A549 (cell line): ENCODE measurements at regions not wholly inside any gene's neighbourhood (a gene's known extent, or its start where the extent isn't known, plus 50 kb on each side); places are given as distances from the start of the nearest gene placed in this dataset.
"Not testable (repeated sequence)": the region's sequence is repeated elsewhere in the genome, so short reads cannot be mapped to it uniquely, and the experiment has no call there.

Experiments used
- ATAC-seq, 2 experiments: fragments of 200-7000 bp in 1 of 2; fragments of >200 bp in 1 of 2; cut with Nextera tagmentation in 1 of 2; cut with Tn5 transposase in 1 of 2; 3 replicates each; pipeline versions ENCODE4 v1.8.0 to v1.9.1; 2018 to 2020; ENCODE audit warnings: mild to moderate bottlenecking in 1 of 2, moderate library complexity in 1 of 2
- CTCF ChIA-PET: fragments of 300-600 bp; sonication (Branson Sonifier 250); formaldehyde crosslinking; extraction: SDS; loops from one replicate; lab custom pipeline; 2021; ENCODE audit warnings: antibody characterized with exemption, inconsistent platforms; lab: Yijun Ruan, JAX
- POLR2A ChIA-PET: fragments of 350-600 bp; formaldehyde crosslinking; extraction: SDS; loops from one replicate; lab custom pipeline; 2021; ENCODE audit warnings: antibody characterized with exemption, inconsistent platforms; lab: Yijun Ruan, JAX
- DNase-seq, 2 experiments: peaks; one replicate each; pipeline versions ENCODE4 v3.0.0 to v3.0.0-alpha.2; 2011 to 2016; ENCODE audit warnings: low read depth in 1 of 2, low spot score in 1 of 2
- FAIRE-seq: peaks from 2 replicates; lab custom pipeline; 2011; peaks lifted over from hg19 to GRCh38; lab: Jason Lieb, UNC
- H3K27ac ChIP-seq, 2 experiments: fragments of >200 bp; sonication (Bioruptor Twin); formaldehyde crosslinking; 3 replicates each; pipeline ENCODE4 v1.5.1; 2016 to 2017
- H3K4me1 ChIP-seq: fragments of >200 bp; sonication (Bioruptor Twin); formaldehyde crosslinking; 3 replicates; pipeline ENCODE4 v1.6.1; 2016
- H3K4me2 ChIP-seq: fragments of >200 bp; sonication (Bioruptor Twin); formaldehyde crosslinking; 3 replicates; pipeline ENCODE4 v1.6.1; 2016
- H3K4me3 ChIP-seq: fragments of >200 bp; sonication (Bioruptor Twin); formaldehyde crosslinking; 3 replicates; pipeline ENCODE4 v1.5.1; 2016
- H3K9me3 ChIP-seq: fragments of >200 bp; sonication (Bioruptor Twin); formaldehyde crosslinking; 3 replicates; pipeline ENCODE4 v1.6.1; 2016
- BHLHE40 ChIP-seq: IDR thresholded peaks from 2 replicates; pipeline ENCODE4 v1.6.1; 2012; ENCODE audit warnings: low read depth, low read length, inconsistent platforms
- CEBPB ChIP-seq, 2 experiments: fragments of >200 bp in 1 of 2; sonication (Bioruptor Twin) in 1 of 2; formaldehyde crosslinking in 1 of 2; IDR thresholded peaks; 2 replicates each; pipeline ENCODE4 v1.6.1; 2012 to 2016
- EHMT2 ChIP-seq: fragments of 200-600 bp; sonication (generic); IDR thresholded peaks from 2 replicates; pipeline ENCODE4 v1.6.1; 2016; ENCODE audit warnings: antibody characterized with exemption, low read depth, mild to moderate bottlenecking, moderate library complexity
- EP300 ChIP-seq, 2 experiments: fragments of >200 bp; sonication (Bioruptor Twin); formaldehyde crosslinking; IDR thresholded peaks; 2 replicates in 1 of 2; 3 replicates in 1 of 2; pipeline ENCODE4 v1.6.1; 2016 to 2017
- ESRRA ChIP-seq: fragments of 150-350 bp; IDR thresholded peaks from 2 replicates; pipeline ENCODE4 v1.6.1; 2014; ENCODE audit warnings: mild to moderate bottlenecking, low read length, borderline replicate concordance
- FOSL2 ChIP-seq, 2 experiments: fragments of 450-650 bp in 1 of 2; fragments of >200 bp in 1 of 2; sonication (Bioruptor Twin) in 1 of 2; formaldehyde crosslinking; IDR thresholded peaks; 2 replicates each; pipeline versions ENCODE4 v1.5.0 to v1.6.1; 2016 to 2020; ENCODE audit warnings: mild to moderate bottlenecking in 1 of 2, moderate library complexity in 1 of 2
- HOXB5 ChIP-seq: fragments of 250-450 bp; sonication (Bioruptor Pico); IDR thresholded peaks from 2 replicates; pipeline ENCODE4 v1.5.0; 2020; ENCODE audit warnings: mild to moderate bottlenecking, moderate library complexity
- MAFK ChIP-seq: fragments of 450-650 bp; IDR thresholded peaks from 2 replicates; pipeline ENCODE4 v1.6.1; 2014; ENCODE audit not compliant: partially characterized antibody
- NFE2L2 ChIP-seq: fragments of 150-350 bp; conservative IDR thresholded peaks from 2 replicates; pipeline ENCODE4 v1.6.1; 2014; ENCODE audit warnings: low read length
- NPAS2 ChIP-seq: fragments of 250-450 bp; sonication (Bioruptor Pico); IDR thresholded peaks from 2 replicates; pipeline ENCODE4 v1.8.0; 2022; ENCODE audit warnings: mild to moderate bottlenecking, moderate library complexity, borderline replicate concordance
- POLR2A ChIP-seq: IDR thresholded peaks from 2 replicates; pipeline ENCODE4 v1.6.1; 2012; ENCODE audit warnings: mild to moderate bottlenecking, low read length
- POLR2AphosphoS2 ChIP-seq: conservative IDR thresholded peaks from 2 replicates; pipeline ENCODE4 v1.6.1; 2012; ENCODE audit warnings: low read length, improper control_type of control experiment, inconsistent platforms
- RAD21 ChIP-seq, 2 experiments: fragments of >200 bp in 1 of 2; sonication (Bioruptor Twin) in 1 of 2; formaldehyde crosslinking in 1 of 2; IDR thresholded peaks in 1 of 2; conservative IDR thresholded peaks in 1 of 2; 2 replicates in 1 of 2; 3 replicates in 1 of 2; pipeline ENCODE4 v1.6.1; 2012 to 2018; ENCODE audit warnings: inconsistent platforms in 1 of 2
- ZC3H11A ChIP-seq: fragments of 450-650 bp; IDR thresholded peaks from 2 replicates; pipeline ENCODE4 v1.6.1; 2014; ENCODE audit warnings: antibody characterized with exemption, mild to moderate bottlenecking
- WGBS: methylation state at CpG from one replicate; pipeline ENCODE4 v1.1.6; 2017; ENCODE audit errors: missing lambda C conversion rate; 5-methylcytosine and 5-hydroxymethylcytosine counted together
- TF ChIP-seq, protein P1 (sequence below): fragments of 200-600 bp; sonication (generic); IDR thresholded peaks from 2 replicates; pipeline ENCODE4 v1.6.1; 2016; ENCODE audit warnings: antibody characterized with exemption, mild to moderate bottlenecking, moderate library complexity

- TF ChIP-seq POLR2A: no peak
Measured at GRCh38 chr11:42925916-42926315, 385.9 kb upstream of the API5 start (continued).

GRCh38 chr11:42947405-42947804 is 364.4 kb upstream of the API5 start:
- no peak overlapping the region for H3K4me2 ChIP-seq
- no peak overlapping the region for H3K4me3 ChIP-seq
- H3K27ac ChIP-seq: no peak overlapping the region
- ChIA-PET POLR2A (no interaction called here), CTCF (no interaction called here)
- TF ChIP-seq NPAS2 (CRISPR knock-in tag) (no peak), NFE2L2 (no peak), EP300 (IDR thresholded peaks at IDR 0.05) (no peak), ESRRA (no peak), EHMT2 (no peak)
- TF ChIP-seq, protein P1, sequence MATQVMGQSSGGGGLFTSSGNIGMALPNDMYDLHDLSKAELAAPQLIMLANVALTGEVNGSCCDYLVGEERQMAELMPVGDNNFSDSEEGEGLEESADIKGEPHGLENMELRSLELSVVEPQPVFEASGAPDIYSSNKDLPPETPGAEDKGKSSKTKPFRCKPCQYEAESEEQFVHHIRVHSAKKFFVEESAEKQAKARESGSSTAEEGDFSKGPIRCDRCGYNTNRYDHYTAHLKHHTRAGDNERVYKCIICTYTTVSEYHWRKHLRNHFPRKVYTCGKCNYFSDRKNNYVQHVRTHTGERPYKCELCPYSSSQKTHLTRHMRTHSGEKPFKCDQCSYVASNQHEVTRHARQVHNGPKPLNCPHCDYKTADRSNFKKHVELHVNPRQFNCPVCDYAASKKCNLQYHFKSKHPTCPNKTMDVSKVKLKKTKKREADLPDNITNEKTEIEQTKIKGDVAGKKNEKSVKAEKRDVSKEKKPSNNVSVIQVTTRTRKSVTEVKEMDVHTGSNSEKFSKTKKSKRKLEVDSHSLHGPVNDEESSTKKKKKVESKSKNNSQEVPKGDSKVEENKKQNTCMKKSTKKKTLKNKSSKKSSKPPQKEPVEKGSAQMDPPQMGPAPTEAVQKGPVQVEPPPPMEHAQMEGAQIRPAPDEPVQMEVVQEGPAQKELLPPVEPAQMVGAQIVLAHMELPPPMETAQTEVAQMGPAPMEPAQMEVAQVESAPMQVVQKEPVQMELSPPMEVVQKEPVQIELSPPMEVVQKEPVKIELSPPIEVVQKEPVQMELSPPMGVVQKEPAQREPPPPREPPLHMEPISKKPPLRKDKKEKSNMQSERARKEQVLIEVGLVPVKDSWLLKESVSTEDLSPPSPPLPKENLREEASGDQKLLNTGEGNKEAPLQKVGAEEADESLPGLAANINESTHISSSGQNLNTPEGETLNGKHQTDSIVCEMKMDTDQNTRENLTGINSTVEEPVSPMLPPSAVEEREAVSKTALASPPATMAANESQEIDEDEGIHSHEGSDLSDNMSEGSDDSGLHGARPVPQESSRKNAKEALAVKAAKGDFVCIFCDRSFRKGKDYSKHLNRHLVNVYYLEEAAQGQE: no peak
- no peak for FAIRE-seq
- H3K9me3 ChIP-seq: peaks cover 9% of the 10 kb centered on the region; the same call in 1 of the 3 replicates
- ATAC-seq: no peak
- DNase-seq: no peak
- WGBS: 3% methylated on average over 3 of the region's 3 CpGs
- H3K4me1 ChIP-seq: no peaks in the 10 kb centered on the region

- H3K4me1 ChIP-seq, FAIRE-seq, POLR2A ChIA-PET, H3K27ac ChIP-seq, ATAC-seq, H3K4me3 ChIP-seq, H3K4me2 ChIP-seq, CTCF ChIA-PET, DNase-seq, H3K9me3 ChIP-seq: not testable (repeated sequence)
- WGBS: 18% methylated on average over 4 of the region's 30 CpGs
Measured at GRCh38 chr11:42949738-42950376, 361.9 kb upstream of the API5 start.

GRCh38 chr11:42951266-42951665 is 360.5 kb upstream of the API5 start:
- Histone ChIP-seq H3K9me3 (peaks cover 9% of the 10 kb centered on the region; the same call in 1 of the 3 replicates), H3K27ac (no peak overlapping the region), H3K4me2 (no peak overlapping the region), H3K4me3 (no peak overlapping the region), H3K4me1 (no peaks in the 10 kb centered on the region)
- no peak for ATAC-seq
- CTCF ChIA-PET: no interaction called here
- TF ChIP-seq ZC3H11A (no peak), MAFK (peak; percentile 18), POLR2AphosphoS2 (no peak)
- POLR2A ChIA-PET: no interaction called here
- 0% methylated on average over 1 of the region's 1 CpG for WGBS
- no peak for FAIRE-seq
- DNase-seq: no peak

DNA sequence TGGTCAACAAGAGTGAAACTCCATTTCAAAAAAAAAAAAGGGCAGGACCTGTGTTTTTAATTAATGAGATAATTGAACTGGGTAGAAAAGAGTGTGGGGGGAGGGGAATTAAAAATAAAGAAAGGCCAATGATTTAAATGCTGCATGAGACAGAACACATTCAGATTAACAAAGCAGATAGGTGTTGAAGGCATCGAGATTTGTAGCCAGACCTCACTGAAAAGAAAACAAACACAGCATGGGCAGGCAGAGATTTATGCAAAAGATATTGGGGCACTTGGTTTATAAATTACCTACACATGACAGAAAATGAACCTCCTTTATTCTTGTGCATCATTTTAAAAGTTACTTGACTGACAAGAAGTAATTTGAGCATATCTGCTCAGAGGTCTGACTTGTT is 354.0 kb upstream of the API5 start:
- TF ChIP-seq CEBPB (IDR thresholded peaks at IDR 0.05) (no peak), RAD21 (conservative IDR thresholded peaks at IDR 0.05 in 1 of 2, IDR thresholded peaks at IDR 0.05 in 1 of 2) (no peak), FOSL2 (IDR thresholded peaks at IDR 0.05) (no peak), FOSL2 (CRISPR knock-in tag; IDR thresholded peaks at IDR 0.05) (no peak), BHLHE40 (no peak), HOXB5 (CRISPR knock-in tag) (no peak), EP300 (IDR thresholded peaks at IDR 0.05) (no peak)
- Histone ChIP-seq H3K27ac (no peak overlapping the region), H3K4me2 (no peak overlapping the region), H3K4me3 (no peak overlapping the region), H3K9me3 (no peaks in the 10 kb centered on the region), H3K4me1 (no peaks in the 10 kb centered on the region)
- 0% methylated on average over 1 of the region's 1 CpG for WGBS
- no peak for ATAC-seq
- POLR2A ChIA-PET: no interaction called here
- DNase-seq: no peak
- no peak for FAIRE-seq
- CTCF ChIA-PET: no interaction called here
